Hematopoietic multipotent progenitor cell treated with erythropoietin and hydrocortisone succinate and interleukin-3 and kit ligand, for 6 days (in vitro differentiated cells): ENCODE measurements at regions not wholly inside any gene's neighbourhood (a gene's known extent, or its start where the extent isn't known, plus 50 kb on each side); places are given as distances from the start of the nearest gene placed in this dataset.
"Not testable (repeated sequence)": the region's sequence is repeated elsewhere in the genome, so short reads cannot be mapped to it uniquely, and the experiment has no call there.

Source experiments
- DNase-seq: peaks from one replicate; pipeline ENCODE4 v3.0.0-alpha.2; 2015

DNA sequence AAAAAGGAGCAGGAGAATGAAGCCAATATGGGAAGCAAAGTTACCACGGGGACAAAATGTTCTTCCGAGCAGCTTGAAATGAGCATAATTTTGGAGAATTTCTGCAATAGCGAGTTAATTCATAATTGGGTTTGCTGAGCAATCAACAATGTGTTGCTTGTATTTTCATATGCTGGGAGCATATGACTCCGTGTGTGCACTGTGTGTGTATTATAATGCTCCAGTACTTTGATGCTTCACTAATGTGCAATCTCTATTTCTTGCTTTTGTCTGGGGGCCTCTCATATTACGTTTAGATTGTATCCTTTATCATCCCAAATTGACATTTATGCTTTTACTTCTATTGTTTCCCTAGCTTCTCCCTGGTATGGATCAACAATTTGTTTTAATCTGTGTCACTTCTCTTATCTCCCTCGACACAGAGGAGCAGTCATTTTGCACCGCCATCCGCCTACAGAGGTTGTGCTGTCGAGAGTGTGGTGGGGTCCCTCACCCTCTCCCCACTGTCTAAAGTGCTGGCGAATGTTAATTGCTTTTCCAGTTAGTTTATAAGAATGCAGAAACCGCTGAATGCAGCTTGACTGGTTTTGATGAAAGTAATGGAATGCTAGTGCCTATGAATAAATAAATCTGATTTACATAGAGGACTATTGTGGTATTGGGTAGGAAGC, 372.5 kb upstream of the WWC1 start:
- DNase-seq = no peak

DNA sequence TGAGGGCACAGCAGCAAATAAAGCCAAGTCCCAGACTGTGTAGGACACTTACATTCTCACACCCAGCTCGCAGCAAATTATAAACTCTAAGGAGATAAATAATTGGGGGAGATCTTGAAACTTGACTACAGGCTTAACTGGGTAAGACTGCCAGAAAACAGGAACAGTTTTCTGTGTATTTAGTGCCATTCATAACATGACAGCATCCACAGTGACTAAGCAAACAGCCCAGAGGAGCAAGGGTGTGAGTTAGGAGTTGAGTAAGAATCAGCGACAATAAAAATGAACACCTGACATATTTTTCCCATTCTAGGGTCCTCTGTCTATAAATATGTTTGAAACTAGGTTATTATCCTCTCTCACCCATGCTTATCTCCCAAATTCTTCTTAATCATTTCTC, 370.9 kb upstream of the WWC1 start:
- DNase-seq = peak; percentile 23

DNA sequence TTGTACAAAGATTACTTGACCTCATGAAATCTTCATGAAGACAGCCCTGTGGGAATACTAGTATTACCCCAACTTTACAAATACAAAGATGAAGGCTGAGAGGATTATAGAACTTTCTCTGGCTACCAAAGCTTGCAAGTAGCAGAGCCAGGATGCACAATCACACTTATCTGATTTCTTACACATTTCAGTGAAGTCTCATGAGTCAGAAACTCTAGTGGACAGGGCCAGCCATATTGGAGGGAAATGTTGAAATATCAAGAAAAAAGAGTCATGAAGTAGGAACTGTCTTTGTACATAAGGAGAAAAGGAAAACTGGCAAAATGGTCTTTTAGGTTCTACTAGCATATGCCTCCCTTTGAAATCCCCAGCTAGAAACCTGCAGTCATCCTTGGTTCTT, 369.6 kb upstream of the WWC1 start:
- DNase-seq = no peak

DNA sequence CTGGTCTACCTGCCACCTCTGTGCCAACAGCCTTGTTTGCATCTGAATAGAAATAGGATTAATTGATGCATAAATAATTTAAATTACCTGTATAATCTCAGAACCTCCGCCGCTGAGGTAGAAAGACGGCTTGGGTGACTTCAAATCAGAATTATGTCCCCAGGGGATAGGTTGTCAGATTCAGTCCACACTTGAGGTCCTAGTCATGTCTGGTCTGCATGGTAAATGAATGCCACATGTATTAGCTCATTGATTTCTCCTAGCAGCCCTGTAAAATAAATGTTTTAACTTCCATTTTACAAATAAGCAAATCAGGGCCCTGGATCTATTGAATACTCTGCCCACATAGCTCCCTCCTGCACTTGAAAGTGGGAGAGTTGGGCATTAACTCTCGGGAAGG, 368.0 kb upstream of the WWC1 start:
- DNase-seq = no peak

DNA sequence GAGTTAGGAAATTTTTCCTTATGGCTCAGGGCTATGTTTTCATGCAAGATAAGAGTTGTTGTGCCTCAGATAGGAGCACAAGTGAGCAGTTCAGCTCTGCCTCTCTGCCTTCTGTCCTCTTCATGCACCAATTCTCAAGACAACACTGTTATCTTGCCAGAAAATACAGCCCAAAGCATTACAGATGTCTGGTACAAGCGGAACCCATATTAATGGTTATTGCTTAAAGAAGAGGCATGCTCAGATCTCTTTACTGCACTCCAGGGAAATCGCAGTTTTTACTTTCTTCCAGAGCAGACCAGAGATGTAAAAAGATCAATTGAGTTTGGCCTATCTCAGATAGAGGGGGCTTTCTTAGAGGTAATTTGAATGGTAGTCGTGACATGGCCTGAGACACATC, 361.6 kb upstream of the WWC1 start:
- DNase-seq = no peak

DNA sequence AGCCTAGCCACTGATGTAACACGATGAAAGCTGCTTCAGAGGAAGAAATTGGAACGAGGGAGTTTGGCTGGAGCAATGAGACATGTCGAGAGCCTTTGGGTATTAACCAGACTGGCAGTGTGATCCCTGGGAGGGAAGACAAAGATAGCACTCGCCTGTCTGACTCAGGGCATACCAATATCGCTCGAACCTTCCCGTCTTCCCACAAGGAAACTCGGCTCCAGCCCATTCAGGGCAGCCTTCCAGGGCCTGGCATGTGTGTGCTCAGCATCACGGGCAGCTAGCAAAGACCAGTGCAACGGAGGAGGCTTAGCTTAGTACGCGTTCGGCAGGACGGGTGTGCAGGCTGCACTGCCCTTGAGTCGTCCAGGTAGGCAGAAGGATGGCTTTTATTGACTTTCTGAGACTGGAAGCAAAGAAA, 356.9 kb upstream of the WWC1 start:
- no peak for DNase-seq

DNA sequence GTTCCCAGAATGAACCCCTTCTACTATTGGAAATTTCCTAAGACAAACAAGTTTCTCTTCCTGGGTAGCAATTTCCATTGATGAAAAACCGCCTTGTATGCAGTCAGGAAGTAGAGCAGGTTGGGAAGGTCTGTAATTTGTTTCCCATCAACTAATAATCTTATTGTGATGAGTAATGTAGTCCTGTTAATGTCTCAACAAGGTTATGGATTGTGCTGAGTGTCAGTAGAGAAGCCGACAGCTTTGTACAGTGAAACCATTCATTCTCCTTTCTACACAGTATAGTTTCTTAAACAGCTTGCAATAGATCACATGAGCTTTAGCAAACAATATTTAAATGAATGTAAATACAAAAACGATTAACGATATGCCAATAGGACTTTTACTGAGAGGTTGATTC, 355.4 kb upstream of the WWC1 start:
- no peak for DNase-seq

DNA sequence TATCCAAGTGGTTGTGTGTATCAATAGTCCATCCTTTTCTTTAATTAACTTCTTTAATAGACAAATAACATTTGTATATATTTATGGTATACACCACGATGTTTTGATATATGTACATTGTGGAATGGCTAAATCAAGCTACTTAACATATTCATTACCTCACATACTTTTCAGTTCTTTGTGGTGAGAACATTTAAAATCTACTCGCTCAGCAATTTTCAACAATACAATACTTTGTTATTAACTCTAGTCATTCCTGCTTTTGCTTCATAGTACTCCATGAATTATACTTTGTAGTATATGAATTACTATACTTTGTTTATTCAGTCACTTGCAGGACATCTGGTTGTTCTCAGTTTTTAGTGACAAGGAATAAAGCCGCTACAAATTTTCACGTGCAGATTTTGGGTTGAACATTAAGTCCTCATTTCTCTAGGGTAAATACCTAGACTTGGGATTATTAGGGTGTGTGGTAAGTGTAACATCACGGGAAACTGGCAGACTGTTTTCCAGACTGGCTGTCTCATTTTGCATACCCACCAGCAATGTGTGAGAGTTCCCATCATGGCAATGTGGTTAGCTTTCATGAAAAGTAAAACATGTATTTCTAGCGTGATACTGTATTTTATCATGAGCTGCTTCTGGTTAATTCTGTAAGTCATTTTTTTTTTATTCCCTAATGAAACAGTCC, 354.4 kb upstream of the WWC1 start:
- DNase-seq = no peak

DNA sequence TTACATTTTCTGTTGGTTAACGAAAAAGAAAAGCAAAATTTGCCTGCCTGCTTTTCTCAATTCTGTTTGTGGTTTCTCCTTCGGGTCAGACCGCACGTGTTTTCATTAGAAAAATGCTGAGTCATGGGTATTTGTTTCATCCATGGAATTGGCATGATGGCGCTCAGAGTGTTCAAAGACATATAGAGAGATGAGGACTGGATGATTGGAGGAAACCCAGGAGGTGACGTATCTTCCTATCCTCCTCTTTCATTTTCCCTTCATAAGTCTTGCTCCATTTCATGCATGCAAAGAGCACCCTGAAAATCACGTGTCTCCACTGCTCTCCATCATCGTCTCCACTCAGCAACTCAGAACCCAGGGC, 353.8 kb upstream of the WWC1 start:
- peak; percentile 49 for DNase-seq

DNA sequence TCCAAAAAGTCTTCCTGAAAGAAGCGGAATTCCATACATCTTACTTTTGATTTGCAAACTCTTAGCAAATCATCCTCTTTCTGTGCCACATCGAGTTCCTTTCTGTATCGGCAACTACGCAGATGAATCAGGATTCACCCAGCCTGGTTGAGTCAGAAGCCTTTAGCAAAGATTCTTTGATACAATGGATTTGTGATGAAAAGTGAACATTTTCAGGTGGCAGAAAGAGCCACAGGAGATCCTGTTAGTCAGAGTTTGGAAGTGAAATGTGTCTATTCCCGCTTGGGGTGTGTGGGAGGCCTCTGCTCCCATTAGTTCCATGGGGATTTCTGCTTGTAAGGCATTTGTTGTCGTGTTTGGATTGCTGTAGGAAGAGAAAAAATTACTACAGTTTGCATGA, 351.8 kb upstream of the WWC1 start:
- no peak for DNase-seq

DNA sequence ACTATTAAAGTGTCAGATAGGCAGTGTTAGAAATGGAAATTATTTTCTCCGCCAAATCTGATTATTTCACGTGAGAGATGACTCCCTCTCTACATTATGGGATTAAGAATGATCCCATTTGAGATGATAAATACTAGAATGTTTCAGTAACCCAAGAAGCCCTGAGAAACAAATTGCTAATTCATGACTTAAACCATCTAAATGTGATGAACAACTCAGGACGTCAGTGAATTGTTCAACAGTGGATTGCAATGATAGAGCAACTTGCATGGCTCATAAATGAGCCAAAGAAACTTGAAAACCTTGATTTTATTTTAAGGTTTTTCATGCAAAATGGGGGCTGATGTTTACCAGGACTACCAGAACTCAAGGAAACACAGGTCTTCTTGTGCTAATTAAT, 350.5 kb upstream of the WWC1 start:
- no peak for DNase-seq

DNA sequence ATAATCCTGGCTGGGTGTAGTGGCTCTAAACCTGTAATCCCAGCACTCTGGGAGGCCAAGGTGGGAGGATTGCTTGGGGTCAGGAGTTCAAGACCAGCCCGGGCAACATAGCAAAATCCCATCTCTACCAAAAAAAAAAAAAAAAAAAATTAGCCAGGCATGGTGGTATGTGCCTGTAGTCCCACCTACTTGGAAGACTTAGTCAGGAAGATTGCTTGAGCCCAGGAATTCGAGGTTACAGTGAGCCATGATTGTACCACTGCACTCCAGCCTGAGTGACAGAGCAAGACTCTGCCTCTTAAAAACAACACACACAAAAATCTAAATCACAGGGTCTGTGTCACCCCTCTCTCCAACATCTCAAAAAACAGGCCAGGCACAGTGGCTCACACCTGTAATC, 349.9 kb upstream of the WWC1 start:
- not testable (repeated sequence) for DNase-seq

DNA sequence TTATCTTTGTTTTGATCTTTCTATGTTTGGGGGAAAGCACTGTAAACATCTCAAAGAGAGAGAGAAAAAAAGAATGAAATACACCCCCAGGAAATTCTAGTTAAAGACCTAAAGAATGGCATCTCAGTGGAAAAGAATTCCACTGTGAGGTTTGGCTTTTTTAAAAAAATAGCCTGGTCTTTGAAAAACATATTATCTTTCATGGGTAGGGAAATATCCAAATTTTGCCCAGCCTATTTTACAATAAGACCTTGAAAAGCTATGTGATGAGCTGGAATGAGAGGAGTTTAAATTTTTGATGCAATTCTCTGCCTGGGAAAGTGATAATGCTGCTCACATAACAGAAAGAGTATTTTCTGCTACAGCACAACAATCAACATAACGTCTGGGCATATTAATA, 348.1 kb upstream of the WWC1 start:
- no peak for DNase-seq

DNA sequence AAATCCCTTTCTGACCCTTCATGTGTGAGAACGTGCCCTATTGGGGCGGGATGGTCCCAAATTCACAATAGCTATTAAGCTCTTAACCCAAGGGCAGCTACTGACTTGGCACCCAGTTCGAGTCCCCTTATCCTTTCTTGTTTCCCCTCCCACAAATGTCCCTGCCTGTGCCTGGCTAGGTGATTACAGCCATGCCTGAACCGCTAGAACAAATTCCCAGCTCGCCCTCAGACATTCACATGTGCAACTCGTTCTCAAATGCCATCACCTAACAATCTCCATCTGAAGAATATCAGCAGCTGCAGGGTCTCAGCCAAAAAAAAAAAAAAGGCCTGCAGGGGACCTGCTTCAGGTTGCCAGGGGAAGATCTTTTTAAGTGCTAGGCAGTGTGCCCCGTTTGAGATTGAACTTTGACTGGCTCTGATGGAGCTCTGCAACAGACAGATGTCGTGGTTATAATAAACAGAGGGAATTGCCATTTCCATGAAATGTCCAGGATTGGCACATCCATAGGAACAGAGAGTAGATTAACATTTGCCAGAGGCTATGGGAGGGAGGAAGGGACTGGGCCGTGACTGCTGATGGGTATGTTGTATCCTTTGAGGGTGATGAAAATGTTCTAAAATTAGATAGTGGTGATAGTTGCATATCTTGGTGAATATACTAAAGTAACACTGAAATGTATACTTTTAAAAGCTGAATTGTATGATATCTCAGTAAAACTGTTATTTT, 347.2 kb upstream of the WWC1 start:
- DNase-seq = no peak

DNA sequence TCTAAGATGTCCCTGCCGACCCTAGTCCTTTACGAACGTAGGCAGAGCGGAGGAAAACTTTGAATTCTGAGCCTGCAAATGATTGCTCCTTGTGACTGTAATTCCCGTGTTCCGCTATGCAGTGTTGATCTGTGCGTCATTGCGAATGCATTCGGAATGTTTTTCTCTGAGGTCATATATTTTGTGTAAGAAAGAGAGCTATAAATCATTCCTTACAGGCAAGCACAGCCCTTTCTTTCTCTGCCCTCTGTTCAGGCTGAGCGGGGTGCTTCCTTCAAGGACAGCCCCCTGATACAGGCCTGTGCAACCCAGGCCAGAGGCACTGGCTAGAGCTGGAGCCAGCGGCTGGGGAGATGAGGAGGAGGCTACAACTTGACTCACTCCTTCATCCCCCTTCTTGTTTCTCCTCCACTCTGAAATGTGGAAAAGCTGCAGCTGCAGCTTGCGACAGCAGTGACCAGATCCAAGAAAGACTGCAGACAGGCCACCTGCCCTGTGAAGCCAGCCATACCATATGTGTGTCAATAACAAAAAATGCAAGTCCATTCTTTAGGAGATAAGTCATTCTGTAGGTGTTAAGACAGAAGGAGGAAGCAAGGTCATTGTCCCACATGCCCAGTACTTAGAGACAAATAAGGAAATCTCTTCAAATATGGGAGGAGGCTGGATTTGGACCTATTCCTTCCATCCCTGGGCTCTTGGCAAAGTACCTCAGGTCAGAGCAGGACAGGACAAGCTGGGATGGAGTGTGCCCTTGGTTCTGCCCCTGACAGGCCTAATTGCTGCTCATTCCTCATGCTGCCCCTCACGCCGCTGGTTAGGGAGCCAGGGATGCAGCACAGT, 345.7 kb upstream of the WWC1 start:
- no peak for DNase-seq

DNA sequence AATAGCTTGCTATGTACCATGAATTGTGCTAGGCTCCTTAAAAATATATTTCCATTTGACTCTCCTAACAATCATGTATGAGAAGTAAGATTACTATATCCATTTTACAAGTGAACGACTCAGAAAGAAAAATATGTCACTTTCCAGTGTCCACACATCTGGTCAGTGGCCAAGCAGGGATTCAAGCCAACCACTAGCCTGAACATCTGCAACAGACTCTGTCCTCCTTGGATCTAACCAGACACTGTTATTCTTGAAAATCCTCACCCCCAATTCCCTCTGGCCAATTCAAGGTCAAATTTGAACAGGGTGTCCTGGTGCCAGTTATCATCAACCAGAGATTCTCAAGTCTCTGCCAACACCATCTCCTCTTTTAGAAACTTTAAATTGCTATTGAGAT, 344.1 kb upstream of the WWC1 start:
- DNase-seq = no peak

DNA sequence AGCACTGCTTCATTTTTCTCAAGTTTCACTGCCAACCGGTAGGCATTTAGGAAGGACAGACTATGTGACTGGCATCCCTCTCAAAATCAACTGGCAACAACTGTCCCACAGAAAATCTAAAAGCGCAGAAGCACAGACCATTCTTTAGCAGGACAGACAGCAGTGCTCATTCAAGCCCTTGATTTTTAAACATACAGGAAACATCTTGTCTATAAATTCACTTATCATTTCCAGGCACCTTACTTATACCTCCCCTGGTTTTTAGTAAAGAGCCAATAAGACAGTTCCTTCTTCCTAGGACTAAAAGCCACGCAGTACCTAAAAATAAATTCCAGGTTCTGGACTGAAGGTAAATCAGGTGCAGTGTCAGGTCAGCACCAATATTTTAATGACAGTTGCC, 343.2 kb upstream of the WWC1 start:
- no peak for DNase-seq

DNA sequence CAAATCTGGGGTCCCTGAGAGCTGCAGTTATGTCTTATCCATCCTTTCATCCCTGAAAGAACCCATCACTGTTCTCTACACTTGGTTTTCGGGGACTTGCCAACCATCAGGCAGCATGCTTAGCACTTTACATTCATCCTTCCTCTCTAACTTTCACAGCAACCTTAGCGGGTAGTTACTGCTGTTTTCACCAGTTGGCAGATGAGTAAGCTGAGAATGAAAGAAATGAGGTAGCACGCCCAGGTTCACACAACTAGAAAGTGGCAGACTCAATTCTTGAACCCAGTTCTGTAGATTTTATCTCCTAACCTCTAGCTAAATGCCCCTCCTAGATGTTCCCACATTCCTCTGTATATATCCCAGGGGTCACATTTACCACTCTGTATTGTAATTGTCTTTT, 342.0 kb upstream of the WWC1 start:
- DNase-seq = no peak

DNA sequence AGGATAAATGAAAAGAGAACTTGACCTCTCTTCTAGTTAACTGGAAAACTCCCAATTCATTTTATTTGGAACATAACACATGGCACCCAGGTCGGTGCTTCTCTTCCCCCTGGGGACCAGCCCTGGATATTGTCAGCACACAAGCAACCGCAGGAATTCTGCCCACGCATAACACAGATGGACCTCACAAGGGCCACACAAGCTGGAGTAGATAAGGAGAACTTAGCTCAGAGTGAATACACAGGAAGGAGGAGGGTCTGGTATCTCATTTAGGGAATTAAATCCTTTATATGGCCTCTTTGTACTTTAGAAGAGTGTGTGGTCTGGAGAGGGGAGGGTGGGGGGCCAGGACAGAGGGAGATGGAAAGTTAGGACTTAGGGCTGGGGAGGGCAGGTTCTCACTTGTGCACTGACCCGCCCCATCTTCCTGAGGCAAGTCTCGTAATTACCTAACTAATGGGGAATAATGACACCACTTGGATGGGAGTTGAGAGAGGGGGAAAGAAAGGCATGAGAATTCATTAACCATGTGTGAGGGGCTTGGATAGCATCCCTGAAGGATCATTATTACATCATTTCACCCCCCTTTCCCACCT, 341.2 kb upstream of the WWC1 start:
- no peak for DNase-seq

DNA sequence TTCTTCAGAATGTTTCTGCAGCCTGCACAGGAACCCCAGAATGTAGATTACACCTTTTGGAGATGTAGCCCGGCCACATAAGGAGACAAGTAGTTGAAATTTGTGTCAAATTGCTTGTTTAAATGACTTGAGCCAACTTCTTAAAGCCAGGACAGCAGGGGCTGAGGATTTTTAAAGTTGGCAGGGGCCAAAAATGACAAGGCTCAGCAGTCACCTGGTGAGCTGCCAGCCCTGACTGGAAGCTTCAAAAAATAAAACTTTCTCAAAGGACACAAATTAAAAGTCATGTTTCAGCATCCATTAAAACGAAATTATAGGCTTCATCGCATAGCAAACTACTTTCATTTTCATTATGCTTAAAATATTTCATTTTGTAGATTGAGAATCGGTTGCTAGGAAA, 340.3 kb upstream of the WWC1 start:
- DNase-seq = no peak

DNA sequence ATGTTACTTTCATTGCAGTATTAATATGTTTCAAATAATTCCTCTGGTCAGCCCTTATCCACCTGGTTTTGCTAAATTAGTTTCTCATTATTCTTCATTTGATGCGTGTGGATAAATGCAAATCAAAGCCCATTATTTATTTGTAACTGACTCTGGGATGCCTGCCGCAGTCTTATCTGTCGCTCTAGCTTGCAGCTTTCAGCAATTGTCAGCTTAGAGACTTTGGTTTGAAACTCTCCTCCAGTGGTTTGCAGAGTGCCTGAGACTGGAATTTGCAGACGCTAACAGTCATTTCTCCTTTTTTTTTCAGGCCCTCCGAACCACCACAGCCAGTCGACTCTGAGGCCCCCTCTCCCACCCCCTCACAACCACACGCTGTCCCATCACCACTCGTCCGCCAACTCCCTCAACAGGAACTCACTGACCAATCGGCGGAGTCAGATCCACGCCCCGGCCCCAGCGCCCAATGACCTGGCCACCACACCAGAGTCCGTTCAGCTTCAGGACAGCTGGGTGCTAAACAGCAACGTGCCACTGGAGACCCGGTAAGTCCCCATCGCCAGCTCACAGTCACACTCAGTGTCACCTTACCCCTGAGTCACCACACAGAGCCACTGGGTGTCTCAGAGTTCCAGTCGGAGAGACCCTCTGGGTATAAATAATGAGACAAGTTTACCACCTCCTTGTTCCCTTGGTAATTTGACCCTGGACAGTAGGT, 339.0 kb upstream of the WWC1 start:
- DNase-seq = no peak

DNA sequence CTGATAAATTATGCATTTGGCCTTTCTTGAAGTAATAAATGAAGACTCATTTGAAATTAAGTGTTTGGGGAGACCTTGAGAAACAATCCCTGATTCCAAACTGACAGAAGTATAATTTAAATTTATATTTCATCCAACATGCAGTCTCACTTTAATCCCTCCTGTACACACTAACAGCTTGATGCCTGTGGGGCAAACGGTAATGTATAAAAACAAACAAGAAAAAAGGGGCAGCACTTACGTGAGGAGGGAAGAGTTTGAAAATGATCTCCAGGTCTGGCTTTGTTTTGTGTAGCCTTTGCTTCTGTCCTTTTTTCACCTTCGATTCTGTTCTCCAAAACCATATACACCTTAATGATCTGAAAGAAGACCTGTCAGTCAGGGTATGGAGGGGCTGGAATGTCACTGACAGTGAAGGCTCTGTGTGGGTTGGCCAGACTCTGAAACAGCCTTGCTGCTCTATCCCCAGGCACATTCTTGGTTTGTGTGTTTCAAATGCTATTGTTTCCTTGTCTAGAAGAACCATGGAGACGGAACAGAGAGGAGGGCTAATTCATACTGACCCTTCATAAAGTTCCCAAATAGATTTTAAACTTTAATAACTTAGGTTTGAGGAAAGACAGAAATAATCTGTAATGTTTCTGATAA, 338.2 kb upstream of the WWC1 start:
- DNase-seq = no peak
